ENCODE measurements at regions not wholly inside any gene's neighbourhood (a gene's known extent, or its start where the extent isn't known, plus 50 kb on each side); places are given as distances from the start of the nearest gene placed in this dataset.
A peak's percentile ranks its signal among the peaks of the same experiment; 100 is the strongest.
"Not testable (repeated sequence)": the region's sequence is repeated elsewhere in the genome, so short reads cannot be mapped to it uniquely, and the experiment has no call there.

DNA sequence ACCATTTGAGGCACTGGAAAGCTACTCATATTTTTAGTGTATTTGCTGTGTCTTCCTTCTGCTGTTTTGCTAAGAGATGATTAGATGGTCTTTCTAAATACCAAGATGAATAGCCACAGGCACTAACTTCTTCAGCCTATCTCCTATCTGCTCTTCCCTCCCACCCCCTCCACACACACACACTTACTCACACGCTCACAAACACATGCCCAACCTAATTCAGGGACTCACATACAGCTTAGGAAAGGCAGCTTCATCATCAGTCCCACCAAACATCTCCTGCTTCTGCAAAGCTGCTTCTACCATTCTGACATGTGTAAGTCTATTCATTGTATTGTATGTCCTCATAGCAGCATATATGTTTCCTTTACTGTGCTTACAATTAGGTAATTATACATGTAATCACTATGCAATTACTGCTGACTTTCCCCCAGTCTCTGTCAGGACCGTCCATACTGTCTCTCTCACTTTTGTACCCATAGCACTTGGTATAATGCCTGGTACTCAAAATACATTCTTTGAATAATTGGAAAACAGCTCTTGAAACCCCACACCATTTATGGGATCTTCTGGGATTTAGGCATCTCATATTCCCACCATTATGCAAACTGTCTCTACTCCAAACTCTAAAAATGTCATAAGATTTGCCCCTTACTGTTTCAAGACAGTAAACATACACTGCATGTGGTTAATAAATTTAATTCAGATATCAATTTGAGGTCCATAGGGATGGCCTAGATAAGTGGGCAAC, 83.3 kb upstream of the HIF1A start:
- FAIRE-seq (no peak), ATAC-seq (no peak), DNase-seq (no peak)
- TF ChIP-seq, protein P1, sequence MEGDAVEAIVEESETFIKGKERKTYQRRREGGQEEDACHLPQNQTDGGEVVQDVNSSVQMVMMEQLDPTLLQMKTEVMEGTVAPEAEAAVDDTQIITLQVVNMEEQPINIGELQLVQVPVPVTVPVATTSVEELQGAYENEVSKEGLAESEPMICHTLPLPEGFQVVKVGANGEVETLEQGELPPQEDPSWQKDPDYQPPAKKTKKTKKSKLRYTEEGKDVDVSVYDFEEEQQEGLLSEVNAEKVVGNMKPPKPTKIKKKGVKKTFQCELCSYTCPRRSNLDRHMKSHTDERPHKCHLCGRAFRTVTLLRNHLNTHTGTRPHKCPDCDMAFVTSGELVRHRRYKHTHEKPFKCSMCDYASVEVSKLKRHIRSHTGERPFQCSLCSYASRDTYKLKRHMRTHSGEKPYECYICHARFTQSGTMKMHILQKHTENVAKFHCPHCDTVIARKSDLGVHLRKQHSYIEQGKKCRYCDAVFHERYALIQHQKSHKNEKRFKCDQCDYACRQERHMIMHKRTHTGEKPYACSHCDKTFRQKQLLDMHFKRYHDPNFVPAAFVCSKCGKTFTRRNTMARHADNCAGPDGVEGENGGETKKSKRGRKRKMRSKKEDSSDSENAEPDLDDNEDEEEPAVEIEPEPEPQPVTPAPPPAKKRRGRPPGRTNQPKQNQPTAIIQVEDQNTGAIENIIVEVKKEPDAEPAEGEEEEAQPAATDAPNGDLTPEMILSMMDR (IDR thresholded peaks at IDR 0.05), result no peak
- Histone ChIP-seq H3K27me3 (no peaks in the 10 kb centered on the region), H3K9me3 (no peaks in the 10 kb centered on the region), H3K4me3 (no peak overlapping the region), H3K36me3 (no peaks in the 10 kb centered on the region), H3K4me1 (peaks cover 0 to 3% (median 0%) of the 10 kb centered on the region in 3 donors), H3K27ac (no peak overlapping the region)
- intact Hi-C loops (cut with DNase I), result no loop called here
- 87 to 91% methylated on average over 2 of the region's 2 CpGs for WGBS, 2 donors

DNA sequence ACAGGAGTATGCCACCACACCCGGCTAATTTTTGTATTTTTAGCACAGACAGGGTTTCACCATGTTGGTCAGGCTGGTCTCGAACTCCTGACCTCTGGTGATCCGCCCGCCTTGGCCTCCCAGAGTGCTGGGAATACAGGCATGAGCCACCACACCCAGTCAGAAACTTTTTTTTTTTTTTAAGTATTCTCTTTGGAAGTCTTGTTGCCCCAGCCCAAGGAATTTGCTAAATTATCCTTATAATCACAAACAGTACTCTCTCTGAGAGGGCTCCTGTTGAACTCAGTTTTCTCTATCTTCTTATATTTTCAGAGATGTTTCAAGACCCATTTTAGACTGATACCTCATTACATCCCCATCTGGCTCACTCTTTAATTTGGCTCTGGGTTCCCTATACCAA, 82.3 kb upstream of the HIF1A start:
- H3K27ac ChIP-seq; H3K36me3 ChIP-seq; FAIRE-seq; H3K4me1 ChIP-seq; ATAC-seq; H3K4me3 ChIP-seq; H3K27me3 ChIP-seq; H3K9me3 ChIP-seq; DNase-seq; intact Hi-C loops (cut with DNase I): not testable (repeated sequence)
- 97 to 100% methylated on average over 4 of the region's 4 CpGs for WGBS, 2 donors

- Histone ChIP-seq H3K27ac (no peak overlapping the region), H3K4me1 (no peaks in the 10 kb centered on the region), H3K27me3 (no peaks in the 10 kb centered on the region), H3K4me3 (no peak overlapping the region), H3K36me3 (no peaks in the 10 kb centered on the region), H3K9me3 (no peaks in the 10 kb centered on the region)
- FAIRE-seq (no peak), ATAC-seq (no peak), DNase-seq (no peak)
- intact Hi-C loops (cut with DNase I), result no loop called here
- TF ChIP-seq, protein P1 (IDR thresholded peaks at IDR 0.05), result no peak
- 96 to 98% methylated on average over 13 of the region's 13 CpGs for WGBS, 2 donors
These were observed 80.6 kb upstream of the HIF1A start for GRCh38 chr14:61614693-61615092.

DNA sequence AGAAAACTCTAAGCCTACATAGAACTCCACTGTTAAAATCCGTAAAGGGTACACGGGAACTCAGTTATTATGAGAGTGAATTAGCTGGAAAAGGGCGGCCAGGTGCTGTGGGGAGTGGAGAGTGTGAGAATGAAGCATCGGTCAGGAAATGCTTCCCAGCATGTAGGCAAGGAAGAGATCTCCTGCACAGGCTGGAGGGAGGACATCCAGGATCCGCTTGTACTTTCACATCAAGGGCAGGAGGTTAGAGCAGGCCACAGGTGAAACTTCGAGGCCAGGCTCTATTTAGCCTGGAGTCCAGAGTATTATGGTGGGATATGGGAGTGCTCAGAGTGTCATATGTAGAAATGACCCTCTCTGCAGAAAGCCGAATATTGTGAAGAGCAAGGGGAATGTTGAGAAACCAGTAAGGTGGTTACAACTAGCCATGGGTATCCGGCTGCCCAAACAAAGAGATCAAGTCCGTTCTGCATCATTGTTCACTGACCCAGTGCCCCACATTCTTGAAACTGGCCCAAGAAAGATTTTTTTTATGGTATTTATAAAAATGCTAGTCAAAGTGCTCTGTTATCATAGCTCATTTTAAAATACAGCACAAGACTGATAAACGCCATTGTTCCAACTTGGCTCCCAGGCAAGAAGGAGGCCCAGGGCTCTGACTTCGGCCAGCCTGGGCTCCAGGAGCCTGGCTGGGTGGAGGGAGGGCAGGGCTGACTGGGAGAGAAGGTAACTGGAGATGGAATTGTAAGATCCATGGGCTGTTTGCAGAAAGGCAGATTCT, 79.4 kb upstream of the HIF1A start:
- DNase-seq (no peak), FAIRE-seq (no peak), ATAC-seq (peak in 2 of 4 donors; percentile 37 to 81)
- no peaks in the 10 kb centered on the region for H3K27me3 ChIP-seq
- no peaks in the 10 kb centered on the region for H3K36me3 ChIP-seq
- WGBS, 2 donors, result 67 to 69% methylated on average over 11 of the region's 11 CpGs
- H3K9me3 ChIP-seq, result no peaks in the 10 kb centered on the region
- H3K4me1 ChIP-seq, result no peaks in the 10 kb centered on the region
- no peak overlapping the region for H3K4me3 ChIP-seq
- H3K27ac ChIP-seq, result peak overlapping the region in 2 of 4 donors; percentile 16 to 19
- TF ChIP-seq, protein P1 (IDR thresholded peaks at IDR 0.05), result no peak
- intact Hi-C loops (cut with DNase I), result no loop called here

DNA sequence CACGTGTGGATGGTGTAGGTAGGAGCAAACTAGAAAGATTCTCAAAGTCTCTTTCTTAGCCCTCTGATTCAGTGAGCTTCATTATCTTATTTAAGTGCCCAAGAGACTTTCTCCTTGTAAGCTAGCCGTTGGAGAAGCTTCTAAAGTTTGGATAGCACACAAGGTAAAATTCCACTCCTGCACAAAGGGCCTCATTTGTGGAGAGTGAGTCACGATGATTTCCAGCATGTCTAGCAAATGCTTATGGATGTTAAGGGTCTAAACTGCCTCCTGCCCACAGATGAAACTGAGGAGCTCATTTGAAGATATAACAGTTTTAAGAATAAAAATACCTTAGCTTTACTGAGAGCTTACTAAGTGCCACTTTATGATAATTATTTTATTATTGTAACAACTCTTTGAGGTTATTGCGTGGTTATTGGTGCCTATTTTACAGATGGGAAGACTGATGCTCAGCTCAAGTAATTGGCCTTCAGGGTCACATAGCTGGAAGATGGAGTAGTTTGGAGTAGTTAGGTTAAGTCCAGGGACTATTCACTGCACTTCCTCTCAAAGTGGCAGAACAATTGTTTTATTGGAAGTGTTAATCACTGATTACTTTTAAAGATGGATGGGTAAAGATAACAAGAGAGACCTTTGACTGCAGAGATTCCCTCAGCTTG, 78.7 kb upstream of the HIF1A start:
- TF ChIP-seq, protein P1 (IDR thresholded peaks at IDR 0.05), result no peak
- Histone ChIP-seq H3K27me3 (no peaks in the 10 kb centered on the region), H3K36me3 (no peaks in the 10 kb centered on the region), H3K4me3 (no peak overlapping the region), H3K9me3 (no peaks in the 10 kb centered on the region), H3K4me1 (no peaks in the 10 kb centered on the region), H3K27ac (peak overlapping the region in 2 of 4 donors; percentile 16 to 19)
- intact Hi-C loops (cut with DNase I), result no loop called here
- ATAC-seq (peak in 1 of 4 donors; percentile 23), DNase-seq (no peak), FAIRE-seq (no peak)
- 72 to 80% methylated on average over 4 of the region's 4 CpGs for WGBS, 2 donors

All from pancreas (tissue), 10 donors.